ENCODE measurements at regions not wholly inside any gene's neighbourhood (a gene's known extent, or its start where the extent isn't known, plus 50 kb on each side); places are given as distances from the start of the nearest gene placed in this dataset.

DNA sequence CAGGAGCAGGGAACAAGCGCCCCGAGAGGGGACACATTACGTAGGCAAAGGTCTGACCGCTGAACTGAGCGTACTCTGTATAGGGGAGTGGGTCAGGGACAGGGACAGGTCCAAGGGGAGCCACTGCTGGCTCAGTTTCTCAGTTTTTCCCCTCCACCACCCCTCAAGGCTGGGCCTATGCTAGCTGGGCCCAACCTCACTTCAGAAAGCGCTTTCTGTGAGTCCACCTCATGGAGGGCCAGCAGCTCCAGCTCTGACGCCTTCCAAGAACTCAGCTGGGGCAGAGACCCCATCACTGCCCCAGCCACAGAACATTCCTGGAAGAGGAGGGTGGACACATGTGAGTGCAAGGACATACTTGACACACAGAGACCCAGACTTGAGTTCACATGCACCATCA is 242.0 kb downstream of the FOXD2 start:
- no peak for DNase-seq (ENCODE audit: insufficient read length, low spot score)
- no peak for FAIRE-seq
- TF ChIP-seq, protein P1, sequence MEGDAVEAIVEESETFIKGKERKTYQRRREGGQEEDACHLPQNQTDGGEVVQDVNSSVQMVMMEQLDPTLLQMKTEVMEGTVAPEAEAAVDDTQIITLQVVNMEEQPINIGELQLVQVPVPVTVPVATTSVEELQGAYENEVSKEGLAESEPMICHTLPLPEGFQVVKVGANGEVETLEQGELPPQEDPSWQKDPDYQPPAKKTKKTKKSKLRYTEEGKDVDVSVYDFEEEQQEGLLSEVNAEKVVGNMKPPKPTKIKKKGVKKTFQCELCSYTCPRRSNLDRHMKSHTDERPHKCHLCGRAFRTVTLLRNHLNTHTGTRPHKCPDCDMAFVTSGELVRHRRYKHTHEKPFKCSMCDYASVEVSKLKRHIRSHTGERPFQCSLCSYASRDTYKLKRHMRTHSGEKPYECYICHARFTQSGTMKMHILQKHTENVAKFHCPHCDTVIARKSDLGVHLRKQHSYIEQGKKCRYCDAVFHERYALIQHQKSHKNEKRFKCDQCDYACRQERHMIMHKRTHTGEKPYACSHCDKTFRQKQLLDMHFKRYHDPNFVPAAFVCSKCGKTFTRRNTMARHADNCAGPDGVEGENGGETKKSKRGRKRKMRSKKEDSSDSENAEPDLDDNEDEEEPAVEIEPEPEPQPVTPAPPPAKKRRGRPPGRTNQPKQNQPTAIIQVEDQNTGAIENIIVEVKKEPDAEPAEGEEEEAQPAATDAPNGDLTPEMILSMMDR (IDR thresholded peaks at IDR 0.05; ENCODE audit: insufficient read depth, missing control alignments) = no peak

DNA sequence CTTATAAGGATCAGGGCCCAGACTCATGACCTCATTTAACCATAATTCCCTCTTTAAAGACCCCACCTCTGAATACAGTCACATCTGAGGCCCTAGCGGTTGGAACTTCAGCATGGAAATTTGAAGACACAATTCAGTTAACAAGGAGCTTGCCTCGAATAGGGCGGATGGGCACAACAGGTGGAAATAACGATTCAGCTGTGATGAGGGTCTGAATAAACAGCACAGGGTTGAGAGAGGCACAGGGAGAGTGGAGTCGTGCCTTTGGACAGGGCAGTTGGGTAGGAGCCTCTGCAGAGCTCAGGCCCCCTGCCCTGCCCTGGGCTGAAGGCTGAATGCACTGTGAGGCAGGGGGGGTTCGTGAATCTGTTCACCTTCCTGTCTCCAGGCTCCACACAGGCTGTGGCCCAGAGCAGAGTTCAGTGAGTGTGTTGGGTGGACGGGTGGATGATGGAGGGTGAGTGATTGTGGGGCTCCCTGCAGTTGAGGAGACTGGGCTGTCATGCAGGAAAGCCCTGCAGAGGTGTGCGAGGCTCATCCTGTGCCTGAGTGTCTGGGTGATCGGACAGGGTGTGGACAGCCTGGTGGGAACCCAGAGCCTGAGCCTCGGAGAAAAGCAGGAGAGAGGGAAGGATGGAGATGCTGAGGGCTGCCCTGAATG is 243.1 kb downstream of the FOXD2 start:
- DNase-seq (ENCODE audit: insufficient read length, low spot score) (no peak), FAIRE-seq (no peak)
- TF ChIP-seq, protein P1 (IDR thresholded peaks at IDR 0.05; ENCODE audit: insufficient read depth, missing control alignments) = no peak

DNA sequence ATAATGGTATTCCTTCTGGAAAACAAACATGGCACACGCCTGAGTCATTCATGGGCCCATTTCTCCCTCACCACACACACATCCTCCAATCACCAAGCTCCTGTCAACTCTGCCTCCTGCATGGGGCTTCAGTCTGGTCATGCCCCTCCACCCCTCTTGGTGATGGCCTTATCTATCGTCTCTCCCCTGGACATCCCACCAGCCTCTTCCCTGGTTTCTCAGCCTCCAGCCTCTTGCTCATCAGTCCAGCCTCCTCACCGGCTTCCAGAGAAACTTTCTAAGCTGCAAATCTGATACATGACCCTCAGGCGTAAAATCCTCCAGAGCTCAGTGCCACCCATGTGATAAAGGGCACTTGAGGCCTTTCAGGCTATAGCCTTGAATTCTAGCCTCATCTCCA is 243.9 kb downstream of the FOXD2 start:
- DNase-seq (ENCODE audit: insufficient read length, low spot score) (no peak), FAIRE-seq (no peak)
- TF ChIP-seq, protein P1 (IDR thresholded peaks at IDR 0.05; ENCODE audit: insufficient read depth, missing control alignments) = no peak

DNA sequence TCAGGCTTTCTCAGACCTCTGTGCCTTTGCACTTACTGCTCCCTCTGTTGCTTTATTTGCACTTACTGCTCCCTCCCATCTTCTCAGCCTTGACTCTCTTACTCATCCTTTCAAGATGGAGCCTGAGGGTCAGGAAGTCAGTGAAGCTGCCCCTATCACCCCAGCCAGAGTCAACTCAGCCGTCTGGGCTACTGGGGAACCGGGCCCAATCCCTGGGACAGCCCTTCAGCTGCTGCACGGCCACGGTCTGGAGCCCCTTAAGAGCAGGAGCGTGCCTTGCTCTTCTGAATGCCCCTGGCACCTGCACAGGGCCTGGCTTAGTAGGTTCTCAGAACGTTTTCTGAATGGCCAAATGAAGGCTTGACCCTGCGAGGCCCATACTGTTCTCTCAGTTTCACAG is 244.4 kb downstream of the FOXD2 start:
- TF ChIP-seq, protein P1 (IDR thresholded peaks at IDR 0.05; ENCODE audit: insufficient read depth, missing control alignments) = no peak
- DNase-seq (ENCODE audit: insufficient read length, low spot score) = no peak
- FAIRE-seq = no peak

DNA sequence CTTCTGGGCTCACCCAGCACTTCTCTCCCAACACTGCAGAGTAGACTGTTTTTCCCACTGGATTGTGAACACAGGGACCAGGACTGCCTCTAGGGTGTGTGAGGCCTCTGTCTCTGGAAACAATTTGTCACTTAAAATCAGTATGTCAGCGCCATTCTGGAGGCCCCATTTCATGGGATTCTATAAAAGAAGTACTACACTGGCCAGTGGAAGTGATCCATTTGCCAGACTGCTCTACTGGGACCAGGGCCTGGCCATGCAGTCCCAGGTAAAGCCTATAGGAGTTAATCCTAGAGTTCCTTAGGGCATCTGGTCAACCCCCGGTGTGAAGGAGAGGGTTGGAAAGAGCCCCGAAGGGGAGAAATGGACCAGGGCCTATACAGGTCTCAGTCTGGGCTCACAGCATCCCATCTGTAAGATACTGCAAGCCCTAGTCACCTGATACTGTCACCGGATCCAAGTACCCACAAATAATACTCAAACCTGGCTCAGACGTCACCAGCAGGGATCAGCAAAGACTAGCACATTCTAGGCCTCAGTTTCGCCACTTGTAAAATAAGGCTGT is 245.0 kb downstream of the FOXD2 start:
- TF ChIP-seq, protein P1 (IDR thresholded peaks at IDR 0.05; ENCODE audit: insufficient read depth, missing control alignments) = no peak
- FAIRE-seq = no peak
- no peak for DNase-seq (ENCODE audit: insufficient read length, low spot score)

DNA sequence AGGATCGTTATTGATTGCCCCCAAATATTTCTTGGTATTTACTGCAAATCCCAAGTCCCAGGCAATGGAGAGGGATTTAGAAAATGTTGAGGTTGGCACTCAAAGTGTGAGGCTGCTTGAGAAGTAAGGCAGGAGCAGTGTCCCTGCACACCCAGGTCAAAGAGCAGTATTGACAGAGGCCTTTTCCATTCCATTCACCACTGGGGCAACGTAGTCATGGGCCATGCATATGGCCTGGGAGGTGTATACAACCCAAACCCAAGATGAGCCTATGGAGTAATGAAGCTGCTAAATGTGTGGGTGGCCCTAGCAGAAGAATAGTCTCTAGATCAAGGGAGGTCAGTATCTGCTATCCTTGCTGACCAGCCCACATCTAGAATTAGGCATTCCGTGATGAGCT is 245.6 kb downstream of the FOXD2 start:
- DNase-seq (ENCODE audit: insufficient read length, low spot score) = no peak
- TF ChIP-seq, protein P1 (IDR thresholded peaks at IDR 0.05; ENCODE audit: insufficient read depth, missing control alignments) = no peak
- FAIRE-seq = no peak

DNA sequence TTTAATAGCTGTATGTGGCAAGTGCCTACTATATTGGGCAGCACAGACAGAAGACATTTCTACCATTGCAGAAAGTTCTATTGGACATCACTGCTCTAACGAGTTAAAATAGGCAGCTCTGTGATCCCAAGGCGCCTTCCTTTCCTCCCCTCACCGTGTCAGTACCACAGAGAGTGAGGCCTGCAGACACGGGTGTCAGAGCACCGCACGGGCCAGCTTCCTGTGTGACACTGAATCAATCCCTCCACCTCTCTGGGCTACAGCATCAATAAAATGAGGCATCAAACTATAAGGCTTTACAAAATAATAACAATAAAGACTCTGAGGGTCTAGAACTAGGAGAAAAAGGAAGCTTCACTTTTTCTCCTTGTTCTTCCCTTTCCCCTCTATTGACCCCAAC is 246.7 kb downstream of the FOXD2 start:
- no peak for DNase-seq (ENCODE audit: insufficient read length, low spot score)
- TF ChIP-seq, protein P1 (IDR thresholded peaks at IDR 0.05; ENCODE audit: insufficient read depth, missing control alignments) = no peak
- no peak for FAIRE-seq
